A673 (cell line): ENCODE measurements at regions not wholly inside any gene's neighbourhood (a gene's known extent, or its start where the extent isn't known, plus 50 kb on each side); places are given as distances from the start of the nearest gene placed in this dataset.

ENCODE experiments used
- BruUV-seq: library from RNA; stranded (reverse); fragments of 400-500 nt; replicated peaks from 2 replicates; lab custom pipeline; 2021; lab: Mats Ljungman, UMichigan
- CTCF ChIA-PET: fragments of 300-600 bp; sonication (Branson Sonifier 250); formaldehyde crosslinking; loops from one replicate; lab custom pipeline; 2022; ENCODE audit warnings: antibody characterized with exemption; lab: Charles Lee
- POLR2A ChIA-PET: fragments of 300-600 bp; sonication (Branson Sonifier 250); formaldehyde crosslinking; loops from one replicate; lab custom pipeline; 2022; ENCODE audit warnings: antibody characterized with exemption; ENCODE audit not compliant: low non-redundant PET; lab: Charles Lee
- DNase-seq: peaks from one replicate; pipeline ENCODE4 v3.0.0-alpha.2; 2015; ENCODE audit warnings: low spot score
- H3K27ac ChIP-seq: fragments of 200-600 bp; sonication (generic); 2 replicates; pipeline ENCODE4 v1.5.1; 2016; ENCODE audit warnings: mixed run types, low read depth, mild to moderate bottlenecking, mixed read lengths, antibody characterized with exemption, low read length; ENCODE audit not compliant: poor library complexity, severe bottlenecking
- H3K27me3 ChIP-seq: fragments of 200-600 bp; sonication (generic); replicated peaks from 2 replicates; pipeline ENCODE4 v1.6.1; 2017; ENCODE audit warnings: mixed run types, low read depth, mild to moderate bottlenecking, mixed read lengths, antibody characterized with exemption, low read length; ENCODE audit not compliant: insufficient read depth, poor library complexity
- H3K36me3 ChIP-seq: fragments of 200-600 bp; sonication (generic); 2 replicates; pipeline ENCODE4 v1.6.1; 2016; ENCODE audit warnings: mixed run types, mild to moderate bottlenecking, mixed read lengths, antibody characterized with exemption, low read length; ENCODE audit not compliant: insufficient read depth, poor library complexity, severe bottlenecking
- H3K4me1 ChIP-seq: fragments of 200-600 bp; sonication (generic); 2 replicates; pipeline ENCODE4 v1.6.1; 2017; ENCODE audit warnings: mixed run types, mild to moderate bottlenecking, mixed read lengths, antibody characterized with exemption, low read length; ENCODE audit not compliant: insufficient read depth, poor library complexity, severe bottlenecking
- H3K4me3 ChIP-seq: fragments of 200-600 bp; sonication (generic); 2 replicates; pipeline ENCODE4 v1.5.1; 2016; ENCODE audit warnings: low read depth, mixed run types, mild to moderate bottlenecking, mixed read lengths, low read length; ENCODE audit not compliant: poor library complexity, severe bottlenecking
- H3K9me3 ChIP-seq: fragments of 200-600 bp; sonication (generic); 2 replicates; pipeline ENCODE4 v1.6.1; 2016; ENCODE audit warnings: mixed run types, low read depth, mild to moderate bottlenecking, mixed read lengths, antibody characterized with exemption, low read length; ENCODE audit not compliant: poor library complexity, severe bottlenecking
- CTCF ChIP-seq: fragments of 300-800, 200-600 bp; sonication (generic); conservative IDR thresholded peaks from 2 replicates; pipeline ENCODE4 v1.5.1; 2017; ENCODE audit warnings: low read depth, mild to moderate bottlenecking, antibody characterized with exemption, low read length, moderate library complexity, mixed read lengths
- EZH2 ChIP-seq: fragments of 200-600 bp; sonication (generic); IDR thresholded peaks from 2 replicates; pipeline ENCODE4 v1.6.1; 2017; ENCODE audit warnings: borderline replicate concordance, low read depth, mild to moderate bottlenecking, mixed read lengths, antibody characterized with exemption, low read length; ENCODE audit not compliant: poor library complexity, severe bottlenecking
- intact Hi-C: fragments of 100-400 bp; cut with micrococcal nuclease; formaldehyde crosslinking; loops from one replicate; pipeline ENCODE4 v1.10.0; 2022; ENCODE audit not compliant: unreplicated experiment

DNA sequence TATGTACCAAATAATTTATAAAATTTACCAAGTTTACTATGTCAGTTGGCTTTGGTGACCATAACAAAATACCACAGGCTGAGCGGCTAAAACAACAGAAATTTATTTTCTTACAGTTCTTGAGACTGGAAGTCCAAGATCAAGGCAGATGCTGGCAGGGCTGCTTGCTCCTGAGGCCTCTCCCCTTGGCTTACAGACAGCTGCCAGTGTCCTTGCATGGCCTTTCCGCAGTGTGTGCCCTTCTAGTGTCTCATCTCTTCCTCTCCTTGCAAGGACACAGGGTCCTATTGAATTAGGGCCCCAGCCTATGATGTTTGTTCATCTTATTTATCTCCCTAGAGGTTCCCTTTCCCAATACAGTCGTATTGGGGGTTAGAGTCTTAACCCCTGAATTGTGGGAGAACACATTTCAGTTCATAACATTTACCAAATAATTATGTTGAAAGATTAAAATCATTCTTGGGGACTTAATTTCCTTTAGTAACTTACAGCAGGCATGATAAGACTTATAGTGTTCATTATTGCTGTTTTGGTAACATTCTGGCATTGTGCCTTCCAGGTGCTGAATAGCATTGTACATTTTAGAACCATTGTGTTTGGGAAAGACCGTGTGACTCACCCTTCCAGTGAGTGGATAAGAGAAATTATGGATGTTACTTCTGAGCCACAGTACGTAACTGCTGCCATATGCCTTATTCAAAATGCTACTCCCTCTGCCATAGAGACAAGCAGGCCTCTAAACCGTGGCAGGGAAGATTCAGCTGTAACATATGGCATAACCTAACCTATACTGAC lies 317.5 kb downstream of the TMX3 start:
- DNase-seq = no peak
- H3K27me3 ChIP-seq = no peaks in the 10 kb centered on the region
- H3K27ac ChIP-seq = no peak overlapping the region
- H3K4me1 ChIP-seq = no peaks in the 10 kb centered on the region
- H3K36me3 ChIP-seq = no peaks in the 10 kb centered on the region
- no TSS peak for BruUV-seq
- ChIA-PET CTCF (no interaction called here), POLR2A (no interaction called here)
- H3K4me3 ChIP-seq = no peak overlapping the region
- no peaks in the 10 kb centered on the region for H3K9me3 ChIP-seq
- TF ChIP-seq CTCF = no peak
- TF ChIP-seq EZH2 = no peak
- intact Hi-C loops = no loop called here

DNA sequence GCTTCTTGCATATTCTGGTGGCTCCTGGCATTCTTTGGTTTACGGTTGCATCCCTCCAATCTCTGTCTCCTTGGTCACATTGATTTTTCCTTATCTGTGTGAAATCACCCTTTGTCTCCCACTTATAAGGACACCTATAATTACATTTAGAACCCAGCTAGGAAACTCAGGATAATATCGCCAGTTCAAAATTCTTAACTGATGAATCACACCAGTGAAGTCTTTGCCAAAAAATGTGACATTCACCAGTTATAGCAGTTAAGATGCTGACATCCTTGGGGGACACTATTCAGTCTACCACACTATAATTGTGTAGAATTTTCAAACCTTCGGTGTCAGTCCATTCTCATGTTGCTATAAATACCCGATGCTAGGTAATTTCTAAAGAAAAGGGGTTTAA lies 320.2 kb downstream of the TMX3 start:
- no peak for TF ChIP-seq EZH2
- no peak for TF ChIP-seq CTCF
- CTCF ChIA-PET = no interaction called here
- peak; percentile 43 for DNase-seq
- no peak overlapping the region for H3K4me3 ChIP-seq
- no peaks in the 10 kb centered on the region for H3K27me3 ChIP-seq
- no peaks in the 10 kb centered on the region for H3K9me3 ChIP-seq
- peaks cover 4% of the 10 kb centered on the region for H3K4me1 ChIP-seq
- intact Hi-C loops = no loop called here
- H3K27ac ChIP-seq = no peak overlapping the region
- H3K36me3 ChIP-seq = no peaks in the 10 kb centered on the region
- POLR2A ChIA-PET = no interaction called here
- BruUV-seq = no TSS peak

- TF ChIP-seq CTCF = no peak
- no peak for TF ChIP-seq EZH2
- ChIA-PET POLR2A (no interaction called here), CTCF (no interaction called here)
- intact Hi-C loops = no loop called here
- no peaks in the 10 kb centered on the region for H3K27me3 ChIP-seq
- no peaks in the 10 kb centered on the region for H3K9me3 ChIP-seq
- DNase-seq = no peak
- no peak overlapping the region for H3K4me3 ChIP-seq
- BruUV-seq = no TSS peak
- peaks cover 4% of the 10 kb centered on the region for H3K4me1 ChIP-seq
- H3K27ac ChIP-seq = no peak overlapping the region
- H3K36me3 ChIP-seq = no peaks in the 10 kb centered on the region
These were observed 323.1 kb downstream of the TMX3 start for GRCh38 chr18:68391801-68392200.
